Parathyroid adenoma (tissue), 2 donors: ENCODE measurements at regions not wholly inside any gene's neighbourhood (a gene's known extent, or its start where the extent isn't known, plus 50 kb on each side); places are given as distances from the start of the nearest gene placed in this dataset.

Experiments
- H2AFZ ChIP-seq: fragments of 300-600 bp; sonication (generic); one replicate; pipeline ENCODE4 v1.7.0; 2017; ENCODE audit warnings: antibody characterized with exemption, mild to moderate bottlenecking
- H3K27ac ChIP-seq: fragments of 300-600 bp; sonication (generic); one replicate; pipeline ENCODE4 v1.7.0; 2017
- H3K27me3 ChIP-seq: fragments of 300-600 bp; sonication (generic); one replicate; pipeline ENCODE4 v1.7.0; 2017; ENCODE audit warnings: low read length; ENCODE audit not compliant: control insufficient read depth, insufficient read depth
- H3K36me3 ChIP-seq: fragments of 300-600 bp; sonication (generic); one replicate; pipeline ENCODE4 v1.7.0; 2017; ENCODE audit warnings: low read length; ENCODE audit not compliant: control insufficient read depth, insufficient read depth
- H3K4me1 ChIP-seq: fragments of 300-600 bp; sonication (generic); one replicate; pipeline ENCODE4 v1.7.0; 2017; ENCODE audit warnings: control low read depth
- H3K4me2 ChIP-seq: fragments of 300-600 bp; sonication (generic); one replicate; pipeline ENCODE4 v1.7.0; 2017; ENCODE audit warnings: low read length
- H3K4me3 ChIP-seq: fragments of 300-600 bp; sonication (generic); one replicate; pipeline ENCODE4 v1.7.0; 2017; ENCODE audit warnings: low read depth, low read length
- H3K79me2 ChIP-seq: fragments of 300-600 bp; sonication (generic); one replicate; pipeline ENCODE4 v1.7.0; 2017; ENCODE audit warnings: control low read depth
- H3K9ac ChIP-seq: fragments of 300-600 bp; sonication (generic); one replicate; pipeline ENCODE4 v1.7.0; 2017; ENCODE audit warnings: mild to moderate bottlenecking
- H3K9me3 ChIP-seq: fragments of 300-600 bp; sonication (generic); one replicate; pipeline ENCODE4 v1.7.0; 2017; ENCODE audit warnings: low read length; ENCODE audit not compliant: control insufficient read depth
- CTCF ChIP-seq: fragments of 300-600 bp; sonication (generic); IDR thresholded peaks from one replicate; pipeline ENCODE4 v1.7.0; 2017; ENCODE audit warnings: antibody characterized with exemption, mild to moderate bottlenecking
- donor health status: primary hyperparathyroidism.

- no peak for TF ChIP-seq CTCF
- no peaks in the 10 kb centered on the region for H3K27me3 ChIP-seq
- H3K4me3 ChIP-seq, result no peak overlapping the region
- H3K36me3 ChIP-seq, result no peaks in the 10 kb centered on the region
- no peak overlapping the region for H3K9ac ChIP-seq
- H3K4me1 ChIP-seq, result no peaks in the 10 kb centered on the region
- H3K79me2 ChIP-seq, result no peaks in the 10 kb centered on the region
- no peak overlapping the region for H2AFZ ChIP-seq
- no peaks in the 10 kb centered on the region for H3K9me3 ChIP-seq
- no peak overlapping the region for H3K27ac ChIP-seq
- H3K4me2 ChIP-seq, result no peak overlapping the region
Measured at GRCh38 chr1:96370757-96371156, 350.8 kb upstream of the PTBP2 start.

- H3K9ac ChIP-seq, result no peak overlapping the region
- no peak overlapping the region for H3K4me3 ChIP-seq
- H3K79me2 ChIP-seq, result no peaks in the 10 kb centered on the region
- H3K27me3 ChIP-seq, result no peaks in the 10 kb centered on the region
- no peaks in the 10 kb centered on the region for H3K9me3 ChIP-seq
- H3K36me3 ChIP-seq, result no peaks in the 10 kb centered on the region
- no peaks in the 10 kb centered on the region for H3K4me1 ChIP-seq
- TF ChIP-seq CTCF, result no peak
- no peak overlapping the region for H2AFZ ChIP-seq
- H3K27ac ChIP-seq, result no peak overlapping the region
- no peak overlapping the region for H3K4me2 ChIP-seq
Measured at GRCh38 chr1:96372881-96373280, 348.7 kb upstream of the PTBP2 start.

GRCh38 chr1:96374076-96374762 is 347.4 kb upstream of the PTBP2 start:
- Histone ChIP-seq H3K27me3 (no peaks in the 10 kb centered on the region), H3K4me1 (no peaks in the 10 kb centered on the region), H3K4me3 (no peak overlapping the region), H3K36me3 (no peaks in the 10 kb centered on the region), H3K27ac (no peak overlapping the region), H3K9me3 (no peaks in the 10 kb centered on the region), H2AFZ (no peak overlapping the region), H3K79me2 (no peaks in the 10 kb centered on the region), H3K4me2 (no peak overlapping the region), H3K9ac (no peak overlapping the region)
- no peak for TF ChIP-seq CTCF

- Histone ChIP-seq H3K4me2 (no peak overlapping the region), H3K27ac (no peak overlapping the region), H3K4me1 (no peaks in the 10 kb centered on the region), H3K9ac (no peak overlapping the region), H3K9me3 (no peaks in the 10 kb centered on the region), H3K36me3 (no peaks in the 10 kb centered on the region), H3K27me3 (no peaks in the 10 kb centered on the region), H2AFZ (no peak overlapping the region), H3K4me3 (no peak overlapping the region), H3K79me2 (no peaks in the 10 kb centered on the region)
- TF ChIP-seq CTCF, result no peak
Measured at GRCh38 chr1:96376846-96377245, 344.7 kb upstream of the PTBP2 start.

- Histone ChIP-seq H3K79me2 (no peaks in the 10 kb centered on the region), H3K36me3 (no peaks in the 10 kb centered on the region), H2AFZ (no peak overlapping the region), H3K9ac (no peak overlapping the region), H3K4me2 (no peak overlapping the region), H3K27ac (no peak overlapping the region), H3K9me3 (no peaks in the 10 kb centered on the region), H3K27me3 (no peaks in the 10 kb centered on the region), H3K4me1 (no peaks in the 10 kb centered on the region), H3K4me3 (no peak overlapping the region)
- TF ChIP-seq CTCF, result no peak
Measured at GRCh38 chr1:96384611-96385010, 337.0 kb upstream of the PTBP2 start.
